Osteoblast (primary cell): ENCODE measurements at regions not wholly inside any gene's neighbourhood (a gene's known extent, or its start where the extent isn't known, plus 50 kb on each side); places are given as distances from the start of the nearest gene placed in this dataset.
A peak's percentile ranks its signal among the peaks of the same experiment; 100 is the strongest.

Experiments
- DNase-seq: peaks from one replicate; pipeline ENCODE4 v3.0.0; 2011; ENCODE audit warnings: low spot score, mixed read lengths; ENCODE audit not compliant: insufficient read length; ENCODE audit errors: missing footprints
- H2AFZ ChIP-seq: 2 replicates; pipeline ENCODE4 v1.6.0; 2011; ENCODE audit warnings: mild to moderate bottlenecking, low read length
- H3K27ac ChIP-seq: 2 replicates; pipeline ENCODE4 v1.5.1; 2011; ENCODE audit warnings: mild to moderate bottlenecking, low read depth, low read length, moderate library complexity
- H3K27me3 ChIP-seq: 2 replicates; pipeline ENCODE4 v1.6.0; 2012; ENCODE audit warnings: mild to moderate bottlenecking, control low read depth, inconsistent platforms, low read length, moderate library complexity; ENCODE audit not compliant: insufficient read depth
- H3K36me3 ChIP-seq: 2 replicates; pipeline ENCODE4 v1.5.1; 2011; ENCODE audit warnings: mild to moderate bottlenecking, low read length, control low read depth, moderate library complexity; ENCODE audit not compliant: insufficient read depth
- H3K4me1 ChIP-seq: 2 replicates; pipeline ENCODE4 v1.5.1; 2011; ENCODE audit warnings: mild to moderate bottlenecking, low read length, control low read depth, moderate library complexity; ENCODE audit not compliant: insufficient read depth
- H3K4me2 ChIP-seq: 2 replicates; pipeline ENCODE4 v1.6.0; 2011; ENCODE audit warnings: mild to moderate bottlenecking, low read length; ENCODE audit not compliant: insufficient read depth
- H3K4me3 ChIP-seq: fragments of 200-600 bp; sonication (generic); 3 replicates; pipeline ENCODE4 v1.5.1; 2012; ENCODE audit warnings: mild to moderate bottlenecking, low read length, inconsistent platforms; ENCODE audit not compliant: insufficient read depth
- H3K79me2 ChIP-seq: 2 replicates; pipeline ENCODE4 v1.6.0; 2012; ENCODE audit warnings: mild to moderate bottlenecking, low read length, control low read depth, inconsistent platforms; ENCODE audit not compliant: insufficient read depth
- H3K9me3 ChIP-seq: 2 replicates; pipeline ENCODE4 v1.5.1; 2011; ENCODE audit warnings: low read depth, low read length, control low read depth
- H4K20me1 ChIP-seq: 2 replicates; pipeline ENCODE4 v1.6.0; 2012; ENCODE audit warnings: mild to moderate bottlenecking, low read length, control low read depth; ENCODE audit not compliant: insufficient read depth
- CTCF ChIP-seq: IDR thresholded peaks from 2 replicates; pipeline ENCODE4 v1.5.1; 2011; ENCODE audit warnings: mild to moderate bottlenecking, low read depth, low read length, moderate library complexity; ENCODE audit errors: extremely low read depth

DNA sequence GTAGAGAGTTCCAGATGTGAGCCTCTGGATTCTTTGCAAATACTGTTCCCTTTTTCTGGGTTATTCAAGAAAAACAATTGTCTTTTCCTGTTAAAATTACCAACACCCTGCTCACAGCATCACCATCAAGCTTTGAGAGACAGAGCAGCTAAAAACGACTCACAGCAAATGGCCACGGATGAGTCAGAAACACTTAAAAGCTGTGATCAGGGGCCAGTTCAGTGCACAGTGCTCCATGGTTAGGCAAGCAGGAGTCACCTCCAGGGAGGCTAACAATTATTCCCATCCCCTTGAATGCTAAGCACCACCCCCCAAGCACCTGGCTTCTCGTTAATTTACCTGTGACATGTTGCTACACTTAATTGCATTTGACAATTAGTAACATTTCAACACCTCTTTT is 128.4 kb upstream of the CAMK1G start:
- TF ChIP-seq CTCF = no peak
- Histone ChIP-seq H3K36me3 (no peaks in the 10 kb centered on the region), H3K4me3 (no peak overlapping the region), H3K4me1 (peaks cover 9% of the 10 kb centered on the region), H3K9me3 (no peaks in the 10 kb centered on the region), H2AFZ (no peak overlapping the region), H3K79me2 (no peaks in the 10 kb centered on the region), H3K4me2 (peak overlapping the region; percentile 2), H4K20me1 (no peaks in the 10 kb centered on the region), H3K27ac (no peak overlapping the region), H3K27me3 (no peaks in the 10 kb centered on the region)
- no peak for DNase-seq

GRCh38 chr1:209455661-209456358 is 127.7 kb upstream of the CAMK1G start:
- Histone ChIP-seq H3K4me1 (peaks cover 9% of the 10 kb centered on the region), H3K9me3 (no peaks in the 10 kb centered on the region), H3K4me2 (no peak overlapping the region), H3K27ac (no peak overlapping the region), H4K20me1 (no peaks in the 10 kb centered on the region), H3K79me2 (no peaks in the 10 kb centered on the region), H3K4me3 (no peak overlapping the region), H3K36me3 (no peaks in the 10 kb centered on the region), H3K27me3 (no peaks in the 10 kb centered on the region), H2AFZ (no peak overlapping the region)
- TF ChIP-seq CTCF = no peak
- no peak for DNase-seq

- Histone ChIP-seq H4K20me1 (no peaks in the 10 kb centered on the region), H3K9me3 (no peaks in the 10 kb centered on the region), H3K27ac (no peak overlapping the region), H3K4me3 (no peak overlapping the region), H3K4me1 (peaks cover 9% of the 10 kb centered on the region), H2AFZ (no peak overlapping the region), H3K36me3 (no peaks in the 10 kb centered on the region), H3K4me2 (no peak overlapping the region), H3K79me2 (no peaks in the 10 kb centered on the region), H3K27me3 (no peaks in the 10 kb centered on the region)
- DNase-seq = peak; percentile 22
- no peak for TF ChIP-seq CTCF
These were observed 126.6 kb upstream of the CAMK1G start for GRCh38 chr1:209456878-209457277.

- Histone ChIP-seq H3K4me2 (no peak overlapping the region), H3K27ac (no peak overlapping the region), H3K9me3 (no peaks in the 10 kb centered on the region), H3K36me3 (no peaks in the 10 kb centered on the region), H3K4me1 (peaks cover 9% of the 10 kb centered on the region), H2AFZ (no peak overlapping the region), H3K27me3 (no peaks in the 10 kb centered on the region), H3K79me2 (no peaks in the 10 kb centered on the region), H3K4me3 (no peak overlapping the region), H4K20me1 (no peaks in the 10 kb centered on the region)
- no peak for TF ChIP-seq CTCF
- no peak for DNase-seq
These were observed 126.0 kb upstream of the CAMK1G start for GRCh38 chr1:209457401-209458125.
